GM23338 (cell line): ENCODE measurements at regions not wholly inside any gene's neighbourhood (a gene's known extent, or its start where the extent isn't known, plus 50 kb on each side); places are given as distances from the start of the nearest gene placed in this dataset.

Experiments used
- ATAC-seq: fragments of 200-7000 bp; cut with Tn5 transposase; 3 replicates; pipeline ENCODE4 v1.9.1; 2020
- DNase-seq: peaks from one replicate; pipeline ENCODE4 v3.0.0-alpha.2; 2015; ENCODE audit warnings: low spot score
- H2AFZ ChIP-seq: fragments of 200-600 bp; sonication (generic); 2 replicates; pipeline ENCODE4 v1.8.0; 2016; ENCODE audit warnings: antibody characterized with exemption, mild to moderate bottlenecking, moderate library complexity
- H3F3A ChIP-seq: fragments of 200-600 bp; sonication (generic); replicated peaks from 2 replicates; pipeline ENCODE4 v1.8.0; 2017; ENCODE audit warnings: antibody characterized with exemption, mixed run types, low read depth
- H3K27ac ChIP-seq: fragments of 200-600 bp; sonication (generic); 2 replicates; pipeline ENCODE4 v1.6.1; 2016; ENCODE audit warnings: low read depth
- H3K27me3 ChIP-seq: fragments of 200-600 bp; sonication (generic); 2 replicates; pipeline ENCODE4 v1.8.0; 2016; ENCODE audit warnings: mild to moderate bottlenecking, mixed run types, moderate library complexity; ENCODE audit not compliant: insufficient read depth
- H3K36me3 ChIP-seq: fragments of 200-600 bp; sonication (generic); 2 replicates; pipeline ENCODE4 v1.8.0; 2016; ENCODE audit warnings: mild to moderate bottlenecking; ENCODE audit not compliant: insufficient read depth
- H3K4me1 ChIP-seq: fragments of 200-600 bp; sonication (generic); 2 replicates; pipeline ENCODE4 v1.8.0; 2016; ENCODE audit warnings: mild to moderate bottlenecking, moderate library complexity; ENCODE audit not compliant: insufficient read depth
- H3K4me2 ChIP-seq: fragments of 200-600 bp; sonication (generic); 2 replicates; pipeline ENCODE4 v1.7.1; 2017; ENCODE audit warnings: mixed run types
- H3K4me3 ChIP-seq: fragments of 200-600 bp; sonication (generic); 2 replicates; pipeline ENCODE4 v1.6.1; 2016; ENCODE audit warnings: mixed run types
- H3K79me2 ChIP-seq: fragments of 200-600 bp; sonication (generic); replicated peaks from 2 replicates; pipeline ENCODE4 v1.8.0; 2017; ENCODE audit warnings: mild to moderate bottlenecking; ENCODE audit not compliant: insufficient read depth
- H3K9me2 ChIP-seq: fragments of 200-600 bp; sonication (generic); 2 replicates; pipeline ENCODE4 v1.8.0; 2017; ENCODE audit not compliant: insufficient read depth
- H4K20me1 ChIP-seq: fragments of 200-600 bp; sonication (generic); replicated peaks from 2 replicates; pipeline ENCODE4 v1.8.0; 2017; ENCODE audit warnings: mild to moderate bottlenecking; ENCODE audit not compliant: insufficient read depth
- H3K27ac Mint-ChIP-seq: 2 replicates; pipeline ENCODE4 v1.8.0; 2020; ENCODE audit warnings: inconsistent platforms, mild to moderate bottlenecking, moderate library complexity, mixed read lengths
- H3K27me3 Mint-ChIP-seq: 3 replicates; pipeline ENCODE4 v1.8.0; 2022; ENCODE audit warnings: low read depth, mild to moderate bottlenecking, moderate library complexity, mixed read lengths, inconsistent platforms; ENCODE audit not compliant: insufficient read depth, poor library complexity
- H3K36me3 Mint-ChIP-seq: 3 replicates; pipeline ENCODE4 v1.8.0; 2021; ENCODE audit warnings: low read depth, mild to moderate bottlenecking, inconsistent platforms, moderate library complexity, mixed read lengths
- H3K4me1 Mint-ChIP-seq: 3 replicates; pipeline ENCODE4 v1.8.0; 2020; ENCODE audit warnings: mild to moderate bottlenecking, inconsistent platforms, mixed read lengths
- H3K4me3 Mint-ChIP-seq: 3 replicates; pipeline ENCODE4 v1.8.0; 2021; ENCODE audit warnings: moderate library complexity, mild to moderate bottlenecking, inconsistent platforms, mixed read lengths
- H3K9me3 Mint-ChIP-seq: 3 replicates; pipeline ENCODE4 v1.8.0; 2020; ENCODE audit warnings: moderate library complexity, mild to moderate bottlenecking, inconsistent platforms, mixed read lengths
- CREB1 ChIP-seq: fragments of 250-450 bp; sonication (Bioruptor Pico); IDR thresholded peaks from 2 replicates; pipeline ENCODE4 v1.5.0; 2020; ENCODE audit warnings: low read depth, mild to moderate bottlenecking, moderate library complexity
- CTCF ChIP-seq, 2 experiments: fragments of 200-600 bp in 1 of 2; sonication (generic) in 1 of 2; conservative IDR thresholded peaks; 2 replicates each; pipeline versions ENCODE4 v1.5.1 to v1.6.1; 2016 to 2017; ENCODE audit warnings: antibody characterized with exemption in 2 of 2, low read depth in 2 of 2, mild to moderate bottlenecking in 2 of 2, moderate library complexity in 1 of 2
- ETS1 ChIP-seq: IDR thresholded peaks from 2 replicates; pipeline ENCODE4 v1.6.1; 2016; ENCODE audit warnings: antibody characterized with exemption
- EZH2 ChIP-seq: fragments of 200-600 bp; sonication (generic); IDR thresholded peaks from one replicate; pipeline ENCODE4 v1.8.0; 2017; ENCODE audit warnings: antibody characterized with exemption, mild to moderate bottlenecking, low read depth; ENCODE audit not compliant: unreplicated experiment
- EZH2phosphoT487 ChIP-seq: fragments of 200-600 bp; sonication (generic); IDR thresholded peaks from one replicate; pipeline ENCODE4 v1.8.1; 2018; ENCODE audit warnings: antibody characterized with exemption; ENCODE audit not compliant: unreplicated experiment
- JUNB ChIP-seq: IDR thresholded peaks from one replicate; pipeline ENCODE4 v1.6.1; 2016; ENCODE audit warnings: antibody characterized with exemption; ENCODE audit not compliant: unreplicated experiment
- NANOG ChIP-seq: IDR thresholded peaks from 2 replicates; pipeline ENCODE4 v1.6.1; 2016; ENCODE audit warnings: antibody characterized with exemption, borderline replicate concordance
- POLR2AphosphoS5 ChIP-seq: IDR thresholded peaks from 2 replicates; pipeline ENCODE4 v1.6.1; 2016; ENCODE audit warnings: antibody characterized with exemption, low read depth
- ZNF114 ChIP-seq: fragments of 250-450 bp; sonication (Bioruptor Pico); IDR thresholded peaks from 2 replicates; pipeline ENCODE4 v1.5.0; 2020; ENCODE audit warnings: mild to moderate bottlenecking, moderate library complexity
- ZNF331 ChIP-seq: fragments of 250-450 bp; sonication (Bioruptor Pico); IDR thresholded peaks from 2 replicates; pipeline ENCODE4 v1.5.0; 2020; ENCODE audit warnings: low read depth, mild to moderate bottlenecking, moderate library complexity
- ZNF462 ChIP-seq: fragments of 250-450 bp; sonication (Bioruptor Pico); IDR thresholded peaks from 2 replicates; pipeline ENCODE4 v1.5.0; 2020; ENCODE audit warnings: mild to moderate bottlenecking, moderate library complexity

GRCh38 chr18:44033144-44033701 lies 647.5 kb upstream of the SETBP1 start:
- H3K9me3 Mint-ChIP-seq: peaks cover 15% of the 10 kb centered on the region
- no peak overlapping the region for H3K4me3 Mint-ChIP-seq
- H2AFZ ChIP-seq: peak overlapping the region; percentile 48
- H3K27me3 Mint-ChIP-seq: no peaks in the 10 kb centered on the region
- H3K4me1 Mint-ChIP-seq: peaks cover 3% of the 10 kb centered on the region; the same call in 1 of the 3 replicates
- no peak overlapping the region for H3K4me3 ChIP-seq
- H3K27ac Mint-ChIP-seq: no peak overlapping the region; the same call in 1 of the 2 replicates
- peaks cover 8% of the 10 kb centered on the region for H3K4me1 ChIP-seq
- no peaks in the 10 kb centered on the region for H3F3A ChIP-seq
- H3K79me2 ChIP-seq: no peaks in the 10 kb centered on the region
- no peaks in the 10 kb centered on the region for H3K9me2 ChIP-seq
- H3K36me3 Mint-ChIP-seq: peaks cover 11% of the 10 kb centered on the region
- no peak for ATAC-seq
- H3K27ac ChIP-seq: no peak overlapping the region
- no peak for DNase-seq
- peaks cover 5% of the 10 kb centered on the region; the same call in 1 of the 2 replicates for H3K36me3 ChIP-seq
- TF ChIP-seq CREB1 (CRISPR knock-in tag) (no peak), ZNF114 (CRISPR knock-in tag) (no peak), EZH2phosphoT487 (no peak), NANOG (no peak), ZNF331 (CRISPR knock-in tag) (no peak), ETS1 (no peak), POLR2AphosphoS5 (no peak), CTCF (conservative IDR thresholded peaks at IDR 0.05; ENCODE audit: low read depth in 2 of 2) (no peak)
- H3K27me3 ChIP-seq: no peaks in the 10 kb centered on the region
- no peaks in the 10 kb centered on the region for H4K20me1 ChIP-seq
- H3K4me2 ChIP-seq: no peak overlapping the region

- Histone ChIP-seq H3K4me1 (peaks cover 8% of the 10 kb centered on the region), H3K9me2 (no peaks in the 10 kb centered on the region), H3K4me2 (no peak overlapping the region), H3K79me2 (no peaks in the 10 kb centered on the region), H2AFZ (no peak overlapping the region), H3K27ac (no peak overlapping the region), H4K20me1 (no peaks in the 10 kb centered on the region), H3K36me3 (no peaks in the 10 kb centered on the region), H3K4me3 (no peak overlapping the region), H3K27me3 (no peaks in the 10 kb centered on the region), H3F3A (no peaks in the 10 kb centered on the region)
- no peak overlapping the region for H3K4me3 Mint-ChIP-seq
- H3K9me3 Mint-ChIP-seq: no peaks in the 10 kb centered on the region
- peaks cover 3% of the 10 kb centered on the region; the same call in 1 of the 3 replicates for H3K4me1 Mint-ChIP-seq
- no peaks in the 10 kb centered on the region for H3K27me3 Mint-ChIP-seq
- no peaks in the 10 kb centered on the region for H3K36me3 Mint-ChIP-seq
- no peak for ATAC-seq
- no peak for DNase-seq
- H3K27ac Mint-ChIP-seq: no peak overlapping the region
- TF ChIP-seq EZH2 (no peak), ZNF331 (CRISPR knock-in tag) (no peak), JUNB (no peak), ZNF114 (CRISPR knock-in tag) (no peak), NANOG (no peak), ZNF462 (no peak)
These were observed 645.1 kb upstream of the SETBP1 start for GRCh38 chr18:44035554-44035953.
